SK-N-MC (cell line): ENCODE measurements at regions not wholly inside any gene's neighbourhood (a gene's known extent, or its start where the extent isn't known, plus 50 kb on each side); places are given as distances from the start of the nearest gene placed in this dataset.

Experiments
- EZH2 ChIP-seq: fragments of 200-600 bp; sonication (generic); IDR thresholded peaks from one replicate; pipeline ENCODE4 v1.6.1; 2017; ENCODE audit warnings: antibody characterized with exemption
- POLR2AphosphoS5 ChIP-seq: IDR thresholded peaks from 2 replicates; pipeline ENCODE4 v1.6.1; 2012; ENCODE audit warnings: mild to moderate bottlenecking, low read depth, low read length, borderline replicate concordance

DNA sequence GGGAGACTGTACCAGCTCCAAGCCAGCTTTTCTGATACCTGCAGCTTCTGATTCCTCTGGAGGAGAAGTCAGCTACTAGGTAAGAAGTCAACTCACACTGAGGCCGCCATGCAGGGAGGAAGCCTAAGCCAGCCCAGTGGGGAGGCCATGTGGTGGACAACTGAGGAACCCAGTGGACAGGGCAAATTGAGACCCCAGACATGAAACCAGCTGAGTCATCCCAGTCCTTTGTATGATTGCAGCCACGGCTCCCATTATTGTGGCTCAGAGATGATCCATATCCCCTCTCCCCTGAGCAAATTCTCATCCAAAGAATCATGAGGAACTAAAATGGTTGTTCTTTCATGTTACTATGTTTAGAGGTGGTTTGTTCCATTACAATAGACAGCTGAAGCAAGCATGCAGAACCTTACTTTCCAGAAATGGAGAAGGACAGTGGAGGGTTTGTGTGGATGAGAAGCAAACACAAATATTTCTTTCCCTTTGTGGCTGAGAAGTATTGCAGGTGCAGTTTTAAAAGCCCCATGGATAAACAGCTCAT, 1147.3 kb upstream of the TMEM132C start:
- no peak for TF ChIP-seq EZH2
- TF ChIP-seq POLR2AphosphoS5: no peak
